ENCODE measurements at regions not wholly inside any gene's neighbourhood (a gene's known extent, or its start where the extent isn't known, plus 50 kb on each side); places are given as distances from the start of the nearest gene placed in this dataset.
"Not testable (repeated sequence)": the region's sequence is repeated elsewhere in the genome, so short reads cannot be mapped to it uniquely, and the experiment has no call there.

DNA sequence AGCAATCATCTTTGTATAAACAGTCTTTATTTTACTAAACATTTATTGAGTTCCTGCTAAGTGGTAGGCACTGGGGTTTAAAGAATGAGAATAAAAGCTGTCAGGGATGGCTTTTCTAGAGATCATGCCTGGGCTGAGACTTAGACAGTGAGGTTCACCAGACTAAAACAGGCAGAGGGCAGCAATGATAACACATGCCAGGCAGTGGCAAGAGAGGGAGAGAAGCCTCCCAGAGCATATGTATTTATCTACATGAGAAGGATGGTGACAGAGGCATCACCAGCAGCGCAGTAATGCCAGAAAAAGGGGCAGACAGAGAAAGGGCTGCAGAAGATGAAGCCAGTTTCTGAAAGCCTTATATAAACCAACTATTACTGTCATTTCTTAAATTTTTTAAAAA lies 121.0 kb upstream of the CCDC180 start:
- POLR2A ChIA-PET (ENCODE audit: unreplicated experiment), result no interaction called here
- BruUV-seq (replicated peaks), result no TSS peak

DNA sequence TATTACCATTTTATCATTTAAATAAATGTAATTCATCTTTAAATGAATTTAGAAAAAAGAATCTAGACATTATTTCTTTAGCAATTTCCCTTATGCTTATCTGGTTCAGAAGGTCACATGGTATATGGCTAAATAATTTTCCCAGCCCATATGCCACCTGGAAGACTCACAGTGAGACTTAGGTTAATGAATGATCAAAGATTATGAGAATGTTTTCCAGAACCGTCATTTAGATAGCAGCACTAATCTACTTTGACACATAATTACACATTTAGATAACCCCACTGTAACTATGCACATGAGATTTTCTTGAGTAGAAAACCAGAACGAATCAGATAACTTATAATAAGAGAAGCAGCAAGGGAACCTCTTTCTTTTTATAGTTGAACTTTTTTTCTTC lies 124.9 kb upstream of the CCDC180 start:
- H3K9me3 ChIP-seq (ENCODE audit: low read length); POLR2A ChIA-PET (ENCODE audit: unreplicated experiment); BruUV-seq (replicated peaks); DNase-seq; H3K4me3 ChIP-seq (ENCODE audit: low read length); H2AFZ ChIP-seq (ENCODE audit: low read length); H4K20me1 ChIP-seq (ENCODE audit: low read length); CTCF ChIA-PET; H3K36me3 ChIP-seq (ENCODE audit: low read depth, low read length); H3K27ac ChIP-seq (ENCODE audit: low read length); H3K79me2 ChIP-seq (ENCODE audit: low read length); ATAC-seq; H3K27me3 ChIP-seq (ENCODE audit: low read length); H3K4me2 ChIP-seq (ENCODE audit: low read length); intact Hi-C loops (cut with micrococcal nuclease); H3K9ac ChIP-seq (ENCODE audit: low read length); H3F3A ChIP-seq (ENCODE audit: low read length, unreplicated experiment); H3K9me2 ChIP-seq (replicated peaks; ENCODE audit: low read length): not testable (repeated sequence)
- peaks cover 21% of the 10 kb centered on the region for H3K4me1 ChIP-seq (ENCODE audit: insufficient read depth, low read length)

More for the DNA sequence above, 121.0 kb upstream of the CCDC180 start:
- Histone ChIP-seq H3F3A (ENCODE audit: low read length, unreplicated experiment) (no peaks in the 10 kb centered on the region), H3K9me2 (replicated peaks; ENCODE audit: low read length) (no peaks in the 10 kb centered on the region), H3K79me2 (ENCODE audit: low read length) (no peaks in the 10 kb centered on the region), H3K4me2 (ENCODE audit: low read length) (no peak overlapping the region), H3K36me3 (ENCODE audit: low read depth, low read length) (no peaks in the 10 kb centered on the region), H3K9me3 (ENCODE audit: low read length) (no peaks in the 10 kb centered on the region), H3K27me3 (ENCODE audit: low read length) (no peaks in the 10 kb centered on the region), H2AFZ (ENCODE audit: low read length) (no peak overlapping the region), H4K20me1 (ENCODE audit: low read length) (no peaks in the 10 kb centered on the region), H3K27ac (ENCODE audit: low read length) (no peak overlapping the region), H3K4me1 (ENCODE audit: insufficient read depth, low read length) (no peaks in the 10 kb centered on the region), H3K4me3 (ENCODE audit: low read length) (no peak overlapping the region), H3K9ac (ENCODE audit: low read length) (no peak overlapping the region)
- intact Hi-C loops (cut with micrococcal nuclease), result no loop called here
- no peak for DNase-seq
- TF ChIP-seq EZH2 (IDR thresholded peaks at IDR 0.05; ENCODE audit: low read length, unreplicated experiment) (no peak), EZH2phosphoT487 (IDR thresholded peaks at IDR 0.05; ENCODE audit: borderline replicate concordance, low read length) (no peak)
- TF ChIP-seq, protein P1, sequence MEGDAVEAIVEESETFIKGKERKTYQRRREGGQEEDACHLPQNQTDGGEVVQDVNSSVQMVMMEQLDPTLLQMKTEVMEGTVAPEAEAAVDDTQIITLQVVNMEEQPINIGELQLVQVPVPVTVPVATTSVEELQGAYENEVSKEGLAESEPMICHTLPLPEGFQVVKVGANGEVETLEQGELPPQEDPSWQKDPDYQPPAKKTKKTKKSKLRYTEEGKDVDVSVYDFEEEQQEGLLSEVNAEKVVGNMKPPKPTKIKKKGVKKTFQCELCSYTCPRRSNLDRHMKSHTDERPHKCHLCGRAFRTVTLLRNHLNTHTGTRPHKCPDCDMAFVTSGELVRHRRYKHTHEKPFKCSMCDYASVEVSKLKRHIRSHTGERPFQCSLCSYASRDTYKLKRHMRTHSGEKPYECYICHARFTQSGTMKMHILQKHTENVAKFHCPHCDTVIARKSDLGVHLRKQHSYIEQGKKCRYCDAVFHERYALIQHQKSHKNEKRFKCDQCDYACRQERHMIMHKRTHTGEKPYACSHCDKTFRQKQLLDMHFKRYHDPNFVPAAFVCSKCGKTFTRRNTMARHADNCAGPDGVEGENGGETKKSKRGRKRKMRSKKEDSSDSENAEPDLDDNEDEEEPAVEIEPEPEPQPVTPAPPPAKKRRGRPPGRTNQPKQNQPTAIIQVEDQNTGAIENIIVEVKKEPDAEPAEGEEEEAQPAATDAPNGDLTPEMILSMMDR (conservative IDR thresholded peaks at IDR 0.05; ENCODE audit: low read depth, low read length), result no peak
- CTCF ChIA-PET, result no interaction called here
- ATAC-seq, result no peak

DNA sequence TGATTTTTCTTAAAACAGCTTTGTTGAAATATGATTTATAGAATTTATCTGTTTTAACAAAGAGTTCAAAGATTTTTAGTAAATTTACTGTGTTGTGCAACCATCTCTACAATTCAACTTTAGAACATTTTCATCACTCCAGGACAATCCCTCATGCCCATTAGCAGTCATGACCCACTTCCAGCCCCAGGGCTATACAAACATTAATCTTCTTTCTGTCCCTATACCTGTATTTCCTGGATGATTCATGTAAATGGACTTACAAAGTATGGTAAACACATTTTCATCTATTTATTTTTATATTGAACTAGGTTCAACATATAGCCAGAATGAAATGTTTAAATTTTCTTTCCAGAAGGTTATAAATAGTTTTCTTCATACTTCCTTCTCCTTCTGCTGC lies 127.8 kb upstream of the CCDC180 start:
- CTCF ChIA-PET, result no interaction called here
- H2AFZ ChIP-seq (ENCODE audit: low read length), result no peak overlapping the region
- POLR2A ChIA-PET (ENCODE audit: unreplicated experiment), result no interaction called here
- no peak overlapping the region for H3K9ac ChIP-seq (ENCODE audit: low read length)
- no peaks in the 10 kb centered on the region for H3K9me3 ChIP-seq (ENCODE audit: low read length)
- BruUV-seq (replicated peaks), result no TSS peak
- no peaks in the 10 kb centered on the region for H3K9me2 ChIP-seq (replicated peaks; ENCODE audit: low read length)
- TF ChIP-seq, protein P1 (conservative IDR thresholded peaks at IDR 0.05; ENCODE audit: low read depth, low read length), result no peak
- TF ChIP-seq EZH2 (IDR thresholded peaks at IDR 0.05; ENCODE audit: low read length, unreplicated experiment) (no peak), EZH2phosphoT487 (IDR thresholded peaks at IDR 0.05; ENCODE audit: borderline replicate concordance, low read length) (no peak)
- ATAC-seq (peak; percentile 96), DNase-seq (peak; percentile 77)
- H3K4me2 ChIP-seq (ENCODE audit: low read length), result peak overlapping the region; percentile 62
- H3F3A ChIP-seq (ENCODE audit: low read length, unreplicated experiment), result no peaks in the 10 kb centered on the region
- H3K4me1 ChIP-seq (ENCODE audit: insufficient read depth, low read length), result peaks cover 21% of the 10 kb centered on the region
- intact Hi-C loops (cut with micrococcal nuclease), result no loop called here
- no peaks in the 10 kb centered on the region for H3K36me3 ChIP-seq (ENCODE audit: low read depth, low read length)
- H3K27me3 ChIP-seq (ENCODE audit: low read length), result no peaks in the 10 kb centered on the region
- H3K27ac ChIP-seq (ENCODE audit: low read length), result peak overlapping the region; percentile 45
- no peaks in the 10 kb centered on the region for H4K20me1 ChIP-seq (ENCODE audit: low read length)
- no peak overlapping the region for H3K4me3 ChIP-seq (ENCODE audit: low read length)
- H3K79me2 ChIP-seq (ENCODE audit: low read length), result no peaks in the 10 kb centered on the region
